ENCODE measurements at regions not wholly inside any gene's neighbourhood (a gene's known extent, or its start where the extent isn't known, plus 50 kb on each side); places are given as distances from the start of the nearest gene placed in this dataset.
"Not testable (repeated sequence)": the region's sequence is repeated elsewhere in the genome, so short reads cannot be mapped to it uniquely, and the experiment has no call there.

- Histone ChIP-seq H4K20me1 (ENCODE audit: insufficient read depth, low read length) (no peaks in the 10 kb centered on the region), H3K4me1 (ENCODE audit: control insufficient read depth in 1 of 2, insufficient read depth in 2 of 2, low read length in 2 of 2) (no peaks in the 10 kb centered on the region), H2AFZ (ENCODE audit: insufficient read depth, low read depth, low read length, poor library complexity, severe bottlenecking) (no peak overlapping the region), H3K9ac (ENCODE audit: insufficient read depth, low read length, poor library complexity, severe bottlenecking) (no peak overlapping the region), H3K79me2 (ENCODE audit: insufficient read depth, low read length) (no peaks in the 10 kb centered on the region), H3K36me3 (replicated peaks in 1 of 2; ENCODE audit: control insufficient read depth in 1 of 2, insufficient read depth in 2 of 2, low read length in 2 of 2) (no peaks in the 10 kb centered on the region), H3K9me3 (replicated peaks in 1 of 2; ENCODE audit: control insufficient read depth in 1 of 2, insufficient read depth in 1 of 2, low read length in 2 of 2) (no peaks in the 10 kb centered on the region), H3K4me2 (replicated peaks; ENCODE audit: extremely low read depth, low read length, poor library complexity, severe bottlenecking) (no peak overlapping the region), H3K27me3 (ENCODE audit: control insufficient read depth in 2 of 2, insufficient read depth in 2 of 2, low read length in 2 of 2) (no peaks in the 10 kb centered on the region), H3K4me3 (replicated peaks in 1 of 3; ENCODE audit: low read depth in 2 of 3, low read length in 3 of 3) (no peak overlapping the region), H3K27ac (ENCODE audit: low read depth in 1 of 2, low read length in 2 of 2) (no peak overlapping the region)
- no peaks in the 10 kb centered on the region for H3K36me3 Mint-ChIP-seq
- H3K4me1 Mint-ChIP-seq = no peaks in the 10 kb centered on the region
- no peak for TF ChIP-seq CTCF (IDR thresholded peaks at IDR 0.05)
- H3K27me3 Mint-ChIP-seq (ENCODE audit: low read depth in 3 of 3) = no peaks in the 10 kb centered on the region
- no peak for DNase-seq
- no peak overlapping the region for H3K4me3 Mint-ChIP-seq
- peaks cover 0 to 13% (median 5%) of the 10 kb centered on the region in 7 donors for H3K9me3 Mint-ChIP-seq
- H3K27ac Mint-ChIP-seq = no peak overlapping the region
- intact Hi-C loops (cut with micrococcal nuclease) = no loop called here
These were observed 129.2 kb downstream of the ATP6V1G3 start for GRCh38 chr1:198411240-198411639.

DNA sequence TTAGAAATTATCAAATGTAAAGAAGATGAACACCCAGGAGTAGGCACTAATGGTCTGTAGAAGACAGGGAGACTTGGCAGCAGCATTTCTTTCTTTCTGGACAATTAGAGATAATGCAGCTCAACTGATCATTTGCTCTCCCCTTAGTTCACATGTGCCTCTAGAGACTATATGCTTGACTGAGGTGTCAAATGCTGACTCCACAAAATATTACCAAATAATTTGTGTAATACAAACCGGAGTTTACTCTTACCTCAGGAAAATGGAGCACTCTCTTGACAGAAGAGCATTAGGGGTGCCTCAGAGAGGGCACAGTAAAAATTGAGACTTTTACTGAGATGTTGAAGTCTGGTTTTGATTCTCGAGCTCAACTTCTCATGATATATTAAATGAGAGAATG, 131.8 kb downstream of the ATP6V1G3 start:
- Histone ChIP-seq H2AFZ (ENCODE audit: insufficient read depth, low read depth, low read length, poor library complexity, severe bottlenecking) (no peak overlapping the region), H3K27me3 (ENCODE audit: control insufficient read depth in 2 of 2, insufficient read depth in 2 of 2, low read length in 2 of 2) (no peaks in the 10 kb centered on the region), H3K36me3 (replicated peaks in 1 of 2; ENCODE audit: control insufficient read depth in 1 of 2, insufficient read depth in 2 of 2, low read length in 2 of 2) (no peaks in the 10 kb centered on the region), H4K20me1 (ENCODE audit: insufficient read depth, low read length) (no peaks in the 10 kb centered on the region), H3K4me3 (replicated peaks in 1 of 3; ENCODE audit: low read depth in 2 of 3, low read length in 3 of 3) (no peak overlapping the region), H3K9ac (ENCODE audit: insufficient read depth, low read length, poor library complexity, severe bottlenecking) (no peak overlapping the region), H3K9me3 (replicated peaks in 1 of 2; ENCODE audit: control insufficient read depth in 1 of 2, insufficient read depth in 1 of 2, low read length in 2 of 2) (peaks cover 0 to 7% of the 10 kb centered on the region in 2 donors), H3K79me2 (ENCODE audit: insufficient read depth, low read length) (no peaks in the 10 kb centered on the region), H3K4me2 (replicated peaks; ENCODE audit: extremely low read depth, low read length, poor library complexity, severe bottlenecking) (no peak overlapping the region), H3K4me1 (ENCODE audit: control insufficient read depth in 1 of 2, insufficient read depth in 2 of 2, low read length in 2 of 2) (no peaks in the 10 kb centered on the region), H3K27ac (ENCODE audit: low read depth in 1 of 2, low read length in 2 of 2) (no peak overlapping the region)
- H3K4me1 Mint-ChIP-seq = no peaks in the 10 kb centered on the region
- peaks cover 7 to 18% (median 8%) of the 10 kb centered on the region in 7 donors for H3K9me3 Mint-ChIP-seq
- DNase-seq = no peak
- H3K27me3 Mint-ChIP-seq (ENCODE audit: low read depth in 3 of 3) = peaks cover 0 to 1% (median 0%) of the 10 kb centered on the region in 3 donors
- H3K27ac Mint-ChIP-seq = no peak overlapping the region
- intact Hi-C loops (cut with micrococcal nuclease) = no loop called here
- no peaks in the 10 kb centered on the region for H3K36me3 Mint-ChIP-seq
- H3K4me3 Mint-ChIP-seq = no peak overlapping the region
- no peak for TF ChIP-seq CTCF (IDR thresholded peaks at IDR 0.05)
- WGBS (ENCODE audit: insufficient coverage) = no CpG with 5 or more reads among the region's 2 CpGs

- H3K9me3 Mint-ChIP-seq; H3K9me3 ChIP-seq (replicated peaks in 1 of 2; ENCODE audit: control insufficient read depth in 1 of 2, insufficient read depth in 1 of 2, low read length in 2 of 2); H3K4me1 Mint-ChIP-seq; H3K4me1 ChIP-seq (ENCODE audit: control insufficient read depth in 1 of 2, insufficient read depth in 2 of 2, low read length in 2 of 2); H3K27ac ChIP-seq (ENCODE audit: low read depth in 1 of 2, low read length in 2 of 2); H3K27me3 ChIP-seq (ENCODE audit: control insufficient read depth in 2 of 2, insufficient read depth in 2 of 2, low read length in 2 of 2); H3K27me3 Mint-ChIP-seq (ENCODE audit: low read depth in 3 of 3); DNase-seq; intact Hi-C loops (cut with micrococcal nuclease); H3K4me2 ChIP-seq (replicated peaks; ENCODE audit: extremely low read depth, low read length, poor library complexity, severe bottlenecking); H3K36me3 Mint-ChIP-seq; H3K79me2 ChIP-seq (ENCODE audit: insufficient read depth, low read length); H2AFZ ChIP-seq (ENCODE audit: insufficient read depth, low read depth, low read length, poor library complexity, severe bottlenecking); H3K4me3 Mint-ChIP-seq; H3K4me3 ChIP-seq (replicated peaks in 1 of 3; ENCODE audit: low read depth in 2 of 3, low read length in 3 of 3); H3K9ac ChIP-seq (ENCODE audit: insufficient read depth, low read length, poor library complexity, severe bottlenecking); H3K36me3 ChIP-seq (replicated peaks in 1 of 2; ENCODE audit: control insufficient read depth in 1 of 2, insufficient read depth in 2 of 2, low read length in 2 of 2); H4K20me1 ChIP-seq (ENCODE audit: insufficient read depth, low read length): not testable (repeated sequence)
- peak overlapping the region in 1 of 7 donors; percentile 14 for H3K27ac Mint-ChIP-seq
- WGBS (ENCODE audit: insufficient coverage) = 98% methylated on average over 7 of the region's 8 CpGs
These were observed 135.8 kb downstream of the ATP6V1G3 start for GRCh38 chr1:198404632-198405031.

Measured in CD14-positive monocyte (primary cell).